NB4 (cell line): ENCODE measurements at regions not wholly inside any gene's neighbourhood (a gene's known extent, or its start where the extent isn't known, plus 50 kb on each side); places are given as distances from the start of the nearest gene placed in this dataset.

Experiments used
- DNase-seq: peaks from one replicate; pipeline ENCODE4 v3.0.0; 2010; ENCODE audit warnings: low read depth
- H3K4me3 ChIP-seq: one replicate; pipeline ENCODE4 v1.5.1; 2011; ENCODE audit warnings: mild to moderate bottlenecking, low read depth, low read length, moderate library complexity
- CTCF ChIP-seq: IDR thresholded peaks from one replicate; pipeline ENCODE4 v1.5.1; 2012; ENCODE audit warnings: low read depth, low read length
- MAX ChIP-seq: IDR thresholded peaks from 2 replicates; pipeline ENCODE4 v1.6.1; 2011; ENCODE audit warnings: low read depth, low read length
- MYC ChIP-seq: IDR thresholded peaks from 2 replicates; pipeline ENCODE4 v1.6.1; 2011; ENCODE audit warnings: low read depth, low read length
- POLR2A ChIP-seq: IDR thresholded peaks from 2 replicates; pipeline ENCODE4 v1.6.1; 2011; ENCODE audit warnings: mild to moderate bottlenecking; ENCODE audit not compliant: insufficient read length; ENCODE audit errors: extremely low read depth

- no peak for TF ChIP-seq CTCF
- no peak for TF ChIP-seq MAX
- no peak for TF ChIP-seq POLR2A
- no peak for TF ChIP-seq MYC
- DNase-seq: no peak
- no peak overlapping the region for H3K4me3 ChIP-seq
Observed at GRCh38 chr20:22720206-22720605, 135.8 kb upstream of the FOXA2 start.

- no peak overlapping the region for H3K4me3 ChIP-seq
- no peak for DNase-seq
- no peak for TF ChIP-seq CTCF
- TF ChIP-seq MAX: no peak
- TF ChIP-seq MYC: no peak
- TF ChIP-seq POLR2A: no peak
Observed at GRCh38 chr20:22722811-22723210, 138.4 kb upstream of the FOXA2 start.

- H3K4me3 ChIP-seq: no peak overlapping the region
- no peak for TF ChIP-seq POLR2A
- TF ChIP-seq MAX: no peak
- TF ChIP-seq CTCF: no peak
- TF ChIP-seq MYC: no peak
- no peak for DNase-seq
Observed at GRCh38 chr20:22723659-22724058, 139.3 kb upstream of the FOXA2 start.

- TF ChIP-seq POLR2A: no peak
- no peak for TF ChIP-seq CTCF
- no peak for TF ChIP-seq MYC
- no peak for TF ChIP-seq MAX
- no peak for DNase-seq
- H3K4me3 ChIP-seq: no peak overlapping the region
Observed at GRCh38 chr20:22728146-22728745, 143.9 kb upstream of the FOXA2 start.

- peak; percentile 18 for DNase-seq
- no peak overlapping the region for H3K4me3 ChIP-seq
- no peak for TF ChIP-seq CTCF
- no peak for TF ChIP-seq POLR2A
- TF ChIP-seq MYC: no peak
- no peak for TF ChIP-seq MAX
Observed at GRCh38 chr20:22729180-22729579, 144.8 kb upstream of the FOXA2 start.
